WTC11 (cell line): ENCODE measurements at regions not wholly inside any gene's neighbourhood (a gene's known extent, or its start where the extent isn't known, plus 50 kb on each side); places are given as distances from the start of the nearest gene placed in this dataset.

Experiments
- ATAC-seq: fragments of 200-7000 bp; cut with Tn5 transposase; 2 replicates; pipeline ENCODE4 v1.10.0; 2021; ENCODE audit warnings: mild to moderate bottlenecking, moderate library complexity
- CTCF ChIA-PET: fragments of 300-600 bp; sonication (Branson Sonifier 250); formaldehyde crosslinking; loops from one replicate; lab custom pipeline; 2021; ENCODE audit warnings: antibody characterized with exemption; lab: Charles Lee
- POLR2A ChIA-PET: fragments of 350-600 bp; sonication (Branson Sonifier 250); formaldehyde crosslinking; loops from one replicate; lab custom pipeline; 2021; ENCODE audit warnings: antibody characterized with exemption; lab: Charles Lee
- DNase-seq: peaks from one replicate; pipeline ENCODE4 v3.0.0; 2021; ENCODE audit warnings: low spot score
- H3K27ac Mint-ChIP-seq: 2 replicates; pipeline ENCODE4 v1.8.0; 2021; ENCODE audit warnings: mixed read lengths
- H3K27me3 Mint-ChIP-seq: 2 replicates; pipeline ENCODE4 v1.8.0; 2021; ENCODE audit warnings: low read depth, mild to moderate bottlenecking, moderate library complexity, mixed read lengths
- H3K36me3 Mint-ChIP-seq: 2 replicates; pipeline ENCODE4 v1.8.0; 2021; ENCODE audit warnings: mixed read lengths
- H3K4me1 Mint-ChIP-seq: 2 replicates; pipeline ENCODE4 v1.8.0; 2022; ENCODE audit warnings: mixed read lengths
- H3K4me3 Mint-ChIP-seq: 2 replicates; pipeline ENCODE4 v1.8.0; 2021; ENCODE audit warnings: mild to moderate bottlenecking, moderate library complexity, mixed read lengths
- H3K9me3 Mint-ChIP-seq: 2 replicates; pipeline ENCODE4 v1.8.0; 2021; ENCODE audit warnings: mixed read lengths
- AR ChIP-seq: fragments of 250-450 bp; sonication (Bioruptor Pico); IDR thresholded peaks from 2 replicates; pipeline ENCODE4 v1.9.0; 2021; ENCODE audit warnings: mild to moderate bottlenecking
- ATF1 ChIP-seq: sonication (generic); formaldehyde crosslinking; IDR thresholded peaks from 2 replicates; pipeline ENCODE4 v1.8.1; 2023; ENCODE audit warnings: mild to moderate bottlenecking, moderate library complexity, missing genetic modification reagents
- ATF3 ChIP-seq: sonication (generic); formaldehyde crosslinking; conservative IDR thresholded peaks from 2 replicates; pipeline ENCODE4 v1.8.1; 2022; ENCODE audit warnings: mild to moderate bottlenecking, missing genetic modification reagents
- ATF6 ChIP-seq: sonication (generic); formaldehyde crosslinking; IDR thresholded peaks from 2 replicates; pipeline ENCODE4 v1.8.1; 2023; ENCODE audit warnings: mild to moderate bottlenecking, missing genetic modification reagents
- CBFB ChIP-seq: sonication (generic); formaldehyde crosslinking; IDR thresholded peaks from 2 replicates; pipeline ENCODE4 v1.8.1; 2022; ENCODE audit warnings: mild to moderate bottlenecking, low read depth, missing genetic modification reagents
- E2F4 ChIP-seq: sonication (generic); formaldehyde crosslinking; IDR thresholded peaks from 2 replicates; pipeline ENCODE4 v1.8.1; 2022; ENCODE audit warnings: low read depth, mild to moderate bottlenecking, moderate library complexity, missing genetic modification reagents, borderline replicate concordance
- E2F5 ChIP-seq: sonication (generic); formaldehyde crosslinking; IDR thresholded peaks from 2 replicates; pipeline ENCODE4 v1.8.1; 2022; ENCODE audit warnings: mild to moderate bottlenecking, moderate library complexity, missing genetic modification reagents
- NFYB ChIP-seq: sonication (generic); formaldehyde crosslinking; conservative IDR thresholded peaks from 2 replicates; pipeline ENCODE4 v1.8.0; 2022; ENCODE audit warnings: low read depth, missing genetic modification reagents
- NR2C2 ChIP-seq: sonication (generic); formaldehyde crosslinking; IDR thresholded peaks from 2 replicates; pipeline ENCODE4 v1.8.0; 2022; ENCODE audit warnings: mild to moderate bottlenecking, missing genetic modification reagents
- SMAD3 ChIP-seq: sonication (generic); formaldehyde crosslinking; IDR thresholded peaks from 2 replicates; pipeline ENCODE4 v1.8.0; 2022; ENCODE audit warnings: missing genetic modification reagents, mild to moderate bottlenecking, borderline replicate concordance
- SMAD4 ChIP-seq: sonication (generic); formaldehyde crosslinking; IDR thresholded peaks from 2 replicates; pipeline ENCODE4 v1.8.0; 2022; ENCODE audit warnings: mild to moderate bottlenecking, missing genetic modification reagents
- TCF7 ChIP-seq: sonication (generic); formaldehyde crosslinking; IDR thresholded peaks from 2 replicates; pipeline ENCODE4 v1.8.0; 2022; ENCODE audit warnings: mild to moderate bottlenecking, low read depth, missing genetic modification reagents, moderate library complexity
- USF2 ChIP-seq: sonication (generic); formaldehyde crosslinking; IDR thresholded peaks from 2 replicates; pipeline ENCODE4 v1.8.1; 2023; ENCODE audit warnings: mild to moderate bottlenecking, missing genetic modification reagents, moderate library complexity
- ZNF263 ChIP-seq: sonication (generic); formaldehyde crosslinking; IDR thresholded peaks from 2 replicates; pipeline ENCODE4 v1.8.1; 2022; ENCODE audit warnings: low read depth, mild to moderate bottlenecking, moderate library complexity, missing genetic modification reagents
- ZNF423 ChIP-seq: fragments of 250-450 bp; sonication (Bioruptor Pico); IDR thresholded peaks from 2 replicates; pipeline ENCODE4 v2.1.2; 2022; ENCODE audit warnings: mild to moderate bottlenecking, moderate library complexity
- ZNF425 ChIP-seq: fragments of 250-450 bp; sonication (Bioruptor Pico); conservative IDR thresholded peaks from 2 replicates; pipeline ENCODE4 v1.9.0; 2021; ENCODE audit warnings: mild to moderate bottlenecking
- ZNF532 ChIP-seq: fragments of 250-450 bp; sonication (Bioruptor Pico); IDR thresholded peaks from 2 replicates; pipeline ENCODE4 v1.9.0; 2021; ENCODE audit warnings: mild to moderate bottlenecking, borderline replicate concordance

- Mint-ChIP-seq H3K36me3 (no peaks in the 10 kb centered on the region), H3K27me3 (peaks cover 99% of the 10 kb centered on the region), H3K27ac (no peak overlapping the region), H3K4me3 (no peak overlapping the region), H3K9me3 (no peaks in the 10 kb centered on the region), H3K4me1 (peaks cover 39% of the 10 kb centered on the region)
- ChIA-PET CTCF (interaction anchor here (0.9 to 5.4 kb wide), 4 partner anchors 8 to 34 kb away, joined by 3 to 28 read pairs (median 4); no protein-coding TSS in a partner anchor), POLR2A (no interaction called here)
- no peak for TF ChIP-seq E2F4
- no peak for TF ChIP-seq CBFB (CRISPR knock-in tag)
- no peak for TF ChIP-seq AR
- TF ChIP-seq NFYB (CRISPR knock-in tag) = no peak
- TF ChIP-seq TCF7 (CRISPR knock-in tag) = no peak
- TF ChIP-seq SMAD3 (CRISPR knock-in tag) = no peak
- TF ChIP-seq E2F5 (CRISPR knock-in tag) = no peak
- TF ChIP-seq USF2 (CRISPR knock-in tag) = no peak
- ATAC-seq (no peak), DNase-seq (no peak)
Observed at GRCh38 chr15:89395996-89396395, 61.4 kb upstream of the POLG start.

- TF ChIP-seq ZNF263 (CRISPR knock-in tag) (peak; percentile 95), ZNF532 (CRISPR knock-in tag) (no peak)
- TF ChIP-seq, all 79 proteins: peak for 1
- no peaks in the 10 kb centered on the region for H3K9me3 Mint-ChIP-seq
- CTCF ChIA-PET = interaction anchor here (0.6 to 5.4 kb wide), 6 partner anchors 9 to 35 kb away, joined by 3 to 28 read pairs (median 4); no protein-coding TSS in a partner anchor
- no peak overlapping the region for H3K27ac Mint-ChIP-seq
- H3K4me1 Mint-ChIP-seq = peaks cover 41% of the 10 kb centered on the region
- no peak for ATAC-seq
- POLR2A ChIA-PET = no interaction called here
- no peak overlapping the region for H3K4me3 Mint-ChIP-seq
- no peaks in the 10 kb centered on the region for H3K36me3 Mint-ChIP-seq
- peaks cover 99% of the 10 kb centered on the region for H3K27me3 Mint-ChIP-seq
- no peak for DNase-seq
Observed at GRCh38 chr15:89395461-89395871, 60.8 kb upstream of the POLG start.

- peaks cover 99% of the 10 kb centered on the region for H3K27me3 Mint-ChIP-seq
- ChIA-PET CTCF (interaction anchor here (0.6 to 5.4 kb wide), 6 partner anchors 9 to 35 kb away, joined by 3 to 28 read pairs (median 4); no protein-coding TSS in a partner anchor), POLR2A (interaction anchor here (0.8 kb wide), 1 partner anchor 18 kb away, joined by 3 read pairs; no protein-coding TSS in a partner anchor)
- no peak overlapping the region for H3K27ac Mint-ChIP-seq
- no peaks in the 10 kb centered on the region for H3K36me3 Mint-ChIP-seq
- no peaks in the 10 kb centered on the region for H3K9me3 Mint-ChIP-seq
- H3K4me1 Mint-ChIP-seq = peaks cover 45% of the 10 kb centered on the region
- no peak overlapping the region for H3K4me3 Mint-ChIP-seq
- DNase-seq (no peak), ATAC-seq (no peak)
- TF ChIP-seq NR2C2 (CRISPR knock-in tag) (no peak), ZNF425 (CRISPR knock-in tag) (no peak), ATF6 (CRISPR knock-in tag) (no peak), SMAD4 (CRISPR knock-in tag) (no peak), ATF1 (CRISPR knock-in tag) (no peak), ZNF423 (CRISPR knock-in tag) (no peak), ATF3 (CRISPR knock-in tag) (no peak)
Observed at GRCh38 chr15:89395031-89395430, 60.4 kb upstream of the POLG start.
